ENCODE measurements at regions not wholly inside any gene's neighbourhood (a gene's known extent, or its start where the extent isn't known, plus 50 kb on each side); places are given as distances from the start of the nearest gene placed in this dataset.
"Not testable (repeated sequence)": the region's sequence is repeated elsewhere in the genome, so short reads cannot be mapped to it uniquely, and the experiment has no call there.

GRCh38 chr12:39699079-39699478 is 79.5 kb upstream of the ABCD2 start:
- not testable (repeated sequence) for DNase-seq (ENCODE audit: low spot score)

GRCh38 chr12:39697108-39697507 is 77.5 kb upstream of the ABCD2 start:
- DNase-seq (ENCODE audit: low spot score), result no peak

DNA sequence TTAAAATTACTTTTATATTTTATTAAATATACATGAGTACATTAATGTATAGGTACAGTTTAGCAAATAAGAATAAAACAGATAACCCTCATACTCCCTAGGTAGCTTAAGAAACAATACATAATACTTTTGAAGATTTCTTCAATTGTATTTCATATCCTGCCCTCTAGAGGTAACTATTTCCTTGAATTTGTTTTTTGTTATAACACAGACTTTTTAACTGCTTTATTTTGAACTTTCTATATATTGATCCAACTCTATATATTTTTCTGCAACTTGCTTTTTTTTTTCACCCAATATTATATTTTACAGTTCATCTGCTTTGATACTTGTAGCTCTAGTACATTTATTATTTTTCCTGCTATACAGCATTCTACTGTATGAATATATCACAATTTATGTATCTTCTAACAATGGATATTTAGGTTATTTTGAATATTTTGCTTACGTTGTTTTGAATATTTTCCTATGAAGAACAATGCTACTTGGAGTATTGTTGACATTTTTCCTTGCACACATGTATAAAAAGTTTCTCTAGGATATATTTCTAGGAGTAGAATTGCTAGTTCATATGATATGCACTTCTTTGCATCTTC is 72.8 kb upstream of the ABCD2 start:
- DNase-seq (ENCODE audit: low spot score), result peak; percentile 33

DNA sequence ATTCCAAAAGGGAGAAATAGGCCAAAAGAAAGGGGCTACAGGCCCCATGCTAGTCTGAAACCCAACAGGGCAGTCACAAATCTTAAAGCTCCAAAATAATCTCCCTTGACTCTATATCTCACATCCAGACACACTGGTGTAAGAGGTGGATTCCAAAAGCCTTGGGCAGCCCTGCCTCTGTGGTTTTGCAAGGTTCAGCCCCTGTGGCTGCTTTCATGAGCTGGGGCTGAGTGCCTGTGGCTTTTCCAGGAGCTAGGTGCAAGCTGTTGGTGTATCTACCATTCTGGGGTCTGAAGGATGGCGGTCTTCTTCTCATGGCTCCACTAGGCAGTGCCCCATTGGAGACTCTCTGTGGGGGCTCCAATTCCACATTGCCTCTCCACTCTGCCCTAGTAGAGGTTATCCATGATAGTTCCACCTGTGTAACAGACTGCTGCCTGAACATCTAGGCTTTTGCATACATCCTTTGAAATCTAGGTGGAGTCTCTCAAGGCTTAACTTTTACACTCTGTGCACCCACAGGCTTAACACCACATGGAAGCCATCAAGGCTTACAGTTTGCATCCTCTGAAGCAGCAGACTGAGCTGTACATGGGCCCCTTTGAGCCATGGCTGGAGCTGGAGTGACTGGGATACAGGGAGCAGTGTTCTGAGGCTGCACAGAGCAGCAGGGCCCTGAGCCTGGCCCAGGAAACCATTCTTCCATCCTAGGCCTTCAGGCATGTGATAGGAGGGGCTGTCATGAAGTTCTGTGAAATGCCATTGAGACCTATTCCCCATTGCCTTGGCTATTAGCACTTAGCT is 66.5 kb upstream of the ABCD2 start:
- DNase-seq (ENCODE audit: low spot score), result no peak

GRCh38 chr12:39682689-39683477 is 63.3 kb upstream of the ABCD2 start:
- no peak for DNase-seq (ENCODE audit: low spot score)

GRCh38 chr12:39675263-39675662 is 55.7 kb upstream of the ABCD2 start:
- DNase-seq (ENCODE audit: low spot score), result no peak

GRCh38 chr12:39672976-39673375 is 53.4 kb upstream of the ABCD2 start:
- DNase-seq (ENCODE audit: low spot score), result no peak

- DNase-seq (ENCODE audit: low spot score), result no peak
Measured at GRCh38 chr12:39671898-39672875, 52.6 kb upstream of the ABCD2 start.

DNA sequence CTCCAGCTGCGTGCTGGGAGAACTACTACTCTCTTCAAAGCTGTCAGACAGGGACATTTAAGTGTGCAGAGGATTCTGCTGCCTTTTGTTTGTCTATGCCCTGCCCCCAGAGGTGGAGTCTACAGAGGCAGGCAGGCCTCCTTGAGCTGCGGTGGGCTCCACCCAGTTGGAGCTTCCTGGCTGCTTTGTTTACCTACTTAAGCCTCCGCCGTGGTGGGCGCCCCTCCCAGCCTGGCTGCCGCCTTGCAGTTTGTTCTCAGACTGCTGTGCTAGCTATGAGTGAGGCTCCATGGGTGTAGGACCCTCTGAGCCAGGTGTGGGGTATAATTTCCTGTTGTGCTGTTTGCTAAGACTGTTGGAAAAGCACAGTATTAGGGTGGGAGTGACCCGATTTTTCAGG is 49.9 kb upstream of the ABCD2 start:
- not testable (repeated sequence) for DNase-seq (ENCODE audit: low spot score)
